NAMALWA (cell line): ENCODE measurements at regions not wholly inside any gene's neighbourhood (a gene's known extent, or its start where the extent isn't known, plus 50 kb on each side); places are given as distances from the start of the nearest gene placed in this dataset.

Source experiments
- DNase-seq: peaks from one replicate; pipeline ENCODE4 v3.0.0-alpha.2; 2015; ENCODE audit warnings: low spot score

- DNase-seq = no peak
Observed at GRCh38 chr20:24334830-24335229, 134.6 kb upstream of the SYNDIG1 start.

DNA sequence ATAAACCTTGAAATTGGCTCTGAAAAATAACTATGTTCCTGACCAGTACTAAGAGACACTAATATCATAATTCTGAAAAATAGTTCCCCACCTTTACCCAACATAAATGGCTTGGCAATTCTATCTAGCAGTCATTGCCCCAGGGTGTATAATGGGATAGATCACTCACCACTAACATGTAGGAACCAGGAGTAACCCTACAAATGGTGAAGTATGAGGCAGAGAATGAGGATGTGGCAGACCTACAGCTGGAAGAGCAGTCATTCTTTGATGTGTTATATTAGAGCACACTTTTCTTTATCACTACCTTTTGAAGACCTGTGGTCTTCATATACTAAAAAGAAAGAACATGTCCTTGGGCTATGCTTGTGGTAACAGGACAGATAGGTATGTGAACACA lies 136.5 kb upstream of the SYNDIG1 start:
- no peak for DNase-seq

DNA sequence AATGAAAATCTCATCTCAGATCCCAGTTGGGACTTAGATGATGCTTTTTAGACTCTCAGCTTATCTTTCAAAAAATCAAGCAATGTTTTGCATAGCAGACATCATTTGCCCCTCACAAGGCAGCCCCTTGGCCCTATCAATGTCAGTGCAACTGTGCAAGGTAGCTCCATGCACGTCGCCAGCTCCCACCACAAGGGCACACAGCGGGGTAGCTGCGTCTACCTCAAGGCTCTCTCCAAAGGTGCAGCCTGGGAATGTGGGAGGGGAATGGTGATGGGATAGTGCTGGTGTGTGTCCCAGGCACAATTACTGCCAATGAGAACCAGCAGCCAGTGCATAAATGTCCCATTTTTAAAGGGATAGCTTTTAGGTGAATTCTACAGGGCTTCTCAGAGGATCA lies 137.5 kb upstream of the SYNDIG1 start:
- no peak for DNase-seq

- no peak for DNase-seq
Observed at GRCh38 chr20:24328901-24329300, 140.5 kb upstream of the SYNDIG1 start.

GRCh38 chr20:24321973-24322372 lies 147.5 kb upstream of the SYNDIG1 start:
- no peak for DNase-seq

- DNase-seq = no peak
Observed at GRCh38 chr20:24318569-24319352, 150.7 kb upstream of the SYNDIG1 start.

DNA sequence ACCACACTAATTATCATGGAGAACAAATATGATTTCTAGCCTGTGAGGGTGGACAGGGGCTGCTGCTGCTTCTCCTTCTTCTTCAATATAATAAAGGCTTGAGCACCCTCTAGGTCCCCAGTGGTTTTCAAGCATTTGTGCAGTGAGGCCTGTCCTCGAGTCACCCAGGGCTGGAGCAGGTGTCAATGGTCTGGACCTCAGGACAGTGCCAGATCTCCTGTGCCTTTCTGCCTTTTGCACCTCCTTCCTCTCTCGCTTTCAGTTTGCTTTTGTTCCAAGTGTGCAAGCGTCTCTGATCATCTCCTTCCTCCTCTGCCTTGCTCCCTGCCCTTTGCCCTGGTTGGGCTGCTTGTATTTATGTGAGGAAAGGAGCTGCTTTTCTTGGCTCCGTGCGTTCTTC lies 152.2 kb upstream of the SYNDIG1 start:
- no peak for DNase-seq

DNA sequence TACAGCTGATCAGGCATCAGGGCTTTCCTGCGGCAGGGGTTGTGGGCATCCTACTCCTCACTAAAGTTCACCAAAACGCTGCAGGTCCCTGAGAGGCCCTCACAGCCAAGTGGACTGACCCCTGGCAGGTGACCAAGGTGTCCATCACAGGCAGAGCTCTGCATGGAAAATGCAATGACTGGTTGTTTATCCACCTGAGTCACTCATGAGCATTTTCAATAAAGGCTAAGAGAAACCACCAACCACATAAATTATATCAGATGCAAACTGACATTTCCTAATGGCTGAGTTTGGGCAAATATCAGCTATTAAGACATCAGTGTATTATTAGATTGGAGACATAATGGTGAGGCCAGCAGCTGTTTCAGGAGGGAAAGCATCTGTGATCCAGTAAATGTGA lies 152.7 kb upstream of the SYNDIG1 start:
- DNase-seq = no peak

DNA sequence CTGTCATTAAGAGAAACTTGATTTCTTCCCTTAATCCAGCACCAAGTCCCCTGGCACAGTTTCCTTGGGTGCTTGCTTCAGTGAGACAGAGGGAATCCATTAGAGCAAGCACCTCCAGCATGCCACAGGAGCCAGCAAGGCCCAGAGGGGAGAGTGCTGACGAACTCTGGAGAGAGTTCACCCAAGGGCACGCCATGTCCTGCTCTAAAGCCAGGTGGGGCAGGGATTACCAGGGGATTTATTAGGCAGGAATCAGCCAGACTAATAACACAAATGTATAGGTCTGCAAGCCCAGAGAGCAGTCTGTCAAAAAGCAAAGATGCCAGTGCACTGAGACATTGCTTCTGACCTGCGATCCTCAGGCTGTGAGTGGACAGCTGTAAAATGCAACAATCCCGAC lies 155.4 kb upstream of the SYNDIG1 start:
- no peak for DNase-seq

- no peak for DNase-seq
Observed at GRCh38 chr20:24309596-24309995, 159.8 kb upstream of the SYNDIG1 start.

GRCh38 chr20:24305371-24305770 lies 164.1 kb upstream of the SYNDIG1 start:
- no peak for DNase-seq

DNA sequence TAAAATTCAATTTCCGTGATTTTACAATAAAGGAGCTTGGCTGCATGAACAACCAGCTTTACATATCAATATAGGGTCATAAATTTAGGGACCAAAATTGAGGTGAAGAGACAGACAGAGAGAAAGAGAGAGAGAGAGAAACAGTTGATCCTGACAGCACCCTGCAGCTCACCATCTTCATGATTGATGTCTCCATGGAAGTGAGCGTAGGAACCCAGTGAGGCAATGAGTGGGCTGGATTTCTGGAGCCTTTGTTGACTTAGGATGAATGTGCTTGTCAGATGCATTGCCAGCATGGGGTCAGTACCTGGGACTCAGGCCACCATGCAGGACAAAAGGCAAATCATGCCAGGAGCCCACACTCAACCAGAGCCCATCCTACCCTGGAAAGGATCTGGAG lies 165.1 kb upstream of the SYNDIG1 start:
- DNase-seq = no peak

GRCh38 chr20:24303393-24304170 lies 165.8 kb upstream of the SYNDIG1 start:
- peak; percentile 5 for DNase-seq

DNA sequence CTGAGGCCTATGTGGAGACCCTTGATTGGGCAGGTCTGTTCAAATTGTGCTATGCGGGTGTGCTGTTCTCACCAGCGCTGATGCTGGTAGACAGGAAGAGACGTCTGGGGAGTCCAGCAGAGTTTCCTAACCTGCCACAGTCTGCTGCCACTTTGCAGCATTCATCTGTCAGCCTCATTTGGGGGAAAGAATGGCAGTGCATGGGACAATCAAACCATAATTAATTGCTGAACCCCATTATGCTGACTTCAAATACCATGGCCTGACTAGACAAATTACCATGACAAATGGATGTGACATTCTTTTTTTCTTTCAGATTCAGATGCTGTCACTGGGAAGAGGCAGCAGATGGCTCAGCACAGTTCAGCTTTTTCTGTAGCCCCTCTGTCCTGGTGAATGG lies 171.4 kb upstream of the SYNDIG1 start:
- no peak for DNase-seq

DNA sequence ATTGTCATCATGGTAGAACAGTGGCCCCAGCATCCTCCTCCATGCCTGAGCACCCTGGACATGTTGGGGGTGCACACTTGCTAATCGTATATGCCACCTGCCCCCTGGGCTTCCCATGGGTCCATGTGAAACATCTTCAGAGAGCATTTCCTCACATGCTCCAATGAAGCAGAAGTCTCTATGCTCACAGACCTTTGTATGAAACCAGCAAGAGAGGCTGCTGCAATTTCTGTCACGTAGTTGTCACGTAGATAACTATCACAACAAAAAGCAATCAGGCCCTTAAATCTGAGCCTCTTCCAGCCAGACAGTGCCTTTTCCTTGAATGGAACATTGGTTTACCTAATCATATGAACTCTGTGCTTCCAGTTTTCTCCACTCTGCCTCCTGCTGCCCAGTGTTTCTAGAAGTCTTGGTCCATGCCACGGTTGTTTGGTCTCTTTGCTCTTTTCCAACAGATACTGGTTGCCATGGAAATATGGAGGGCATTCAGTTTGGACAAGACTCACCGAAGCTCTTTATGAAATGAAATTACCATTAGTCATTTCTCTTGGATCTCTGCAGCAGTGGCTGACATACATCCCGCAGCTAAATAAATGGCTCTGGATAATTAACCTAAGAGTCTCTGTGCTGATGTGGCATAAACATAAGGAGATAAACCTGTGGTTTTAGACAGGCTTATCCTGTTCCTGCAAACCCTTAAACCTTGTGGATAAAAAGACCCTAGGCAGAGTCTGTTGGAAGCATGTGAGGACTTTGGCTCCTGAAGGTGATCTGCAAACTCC lies 172.8 kb upstream of the SYNDIG1 start:
- no peak for DNase-seq

DNA sequence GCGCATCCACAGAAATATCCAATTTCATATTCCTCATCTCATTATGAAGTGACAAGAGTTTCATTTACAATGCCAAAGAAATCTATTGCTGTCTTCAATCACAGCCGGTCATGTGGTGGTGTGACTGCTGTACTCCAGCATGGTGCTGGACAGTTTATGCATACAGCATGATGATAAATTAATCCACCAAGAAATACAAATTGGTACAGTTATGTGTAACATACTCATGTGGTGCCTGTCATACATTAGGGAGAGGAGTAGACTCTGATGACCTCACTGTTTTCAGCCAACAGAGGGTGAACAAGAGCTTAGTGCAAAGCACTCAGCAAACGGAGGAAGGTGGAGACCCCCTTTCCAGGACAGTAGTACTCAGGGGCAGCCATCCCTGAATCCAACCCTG lies 178.4 kb upstream of the SYNDIG1 start:
- no peak for DNase-seq

- peak; percentile 3 for DNase-seq
Observed at GRCh38 chr20:24289737-24290481, 179.5 kb upstream of the SYNDIG1 start.

- DNase-seq = no peak
Observed at GRCh38 chr20:24283186-24283585, 186.2 kb upstream of the SYNDIG1 start.

DNA sequence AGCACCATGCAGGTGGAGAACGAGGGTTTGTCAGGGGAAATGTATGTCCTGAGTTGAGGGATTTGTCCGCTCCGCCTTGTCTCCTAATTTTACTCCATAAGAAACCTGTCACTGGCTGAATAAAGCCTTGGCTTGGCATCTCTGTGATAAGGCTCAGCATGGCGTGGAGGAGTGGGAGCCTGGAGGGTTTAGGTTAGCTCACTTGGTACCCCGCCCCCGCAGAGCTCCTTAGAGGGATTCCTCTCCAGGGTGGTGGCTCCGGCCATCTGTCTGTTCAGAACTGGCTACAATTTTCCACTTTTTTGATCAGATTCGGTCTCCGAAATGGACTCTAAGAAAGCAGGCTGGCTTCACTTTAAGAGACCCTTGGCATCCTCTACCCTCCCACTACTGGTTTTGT lies 192.2 kb upstream of the SYNDIG1 start:
- no peak for DNase-seq

- DNase-seq = no peak
Observed at GRCh38 chr20:24275946-24276705, 193.3 kb upstream of the SYNDIG1 start.

DNA sequence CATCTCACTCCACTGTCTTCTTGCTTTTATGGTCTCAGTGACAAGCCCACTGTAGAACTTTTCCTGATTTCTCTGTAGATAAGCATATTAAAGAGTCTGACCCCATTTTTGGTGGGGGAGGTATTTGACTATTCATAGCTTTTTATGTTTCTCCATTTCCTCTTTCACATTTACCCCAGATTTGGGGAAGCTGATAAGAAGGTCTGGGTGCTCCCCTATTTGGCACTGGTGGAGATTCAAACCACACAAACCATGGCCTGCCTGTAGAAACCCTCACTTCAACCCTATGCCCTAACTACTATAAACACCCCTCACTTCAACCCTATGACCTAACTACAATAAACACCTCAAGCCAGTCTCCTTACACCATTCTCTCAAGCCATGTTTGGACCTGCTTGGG lies 196.2 kb upstream of the SYNDIG1 start:
- no peak for DNase-seq
